Liver (tissue), 8 donors: ENCODE measurements at regions not wholly inside any gene's neighbourhood (a gene's known extent, or its start where the extent isn't known, plus 50 kb on each side); places are given as distances from the start of the nearest gene placed in this dataset.

Experiments used
- DNase-seq: peaks from one replicate; pipeline ENCODE4 v3.0.0-alpha.2; 2017; ENCODE audit warnings: low spot score
- H3K27ac ChIP-seq, 2 donors: one replicate each; pipeline ENCODE4 v1.7.0; 2013; ENCODE audit warnings: inconsistent platforms in 2 of 2, low read length in 2 of 2, control low read depth in 1 of 2, low read depth in 1 of 2, mild to moderate bottlenecking in 1 of 2
- H3K27me3 ChIP-seq, 4 donors: one replicate each; pipeline versions ENCODE4 v1.6.1 to v1.7.0; 2013; ENCODE audit warnings: low read length in 3 of 4, inconsistent platforms in 1 of 4, mild to moderate bottlenecking in 1 of 4, moderate library complexity in 1 of 4; ENCODE audit not compliant: control insufficient read depth in 4 of 4, insufficient read depth in 4 of 4
- H3K36me3 ChIP-seq, 4 donors: one replicate each; pipeline versions ENCODE4 v1.6.1 to v1.7.0; 2013; ENCODE audit warnings: low read length in 3 of 4, mild to moderate bottlenecking in 3 of 4, low read depth in 1 of 4, moderate library complexity in 1 of 4; ENCODE audit not compliant: control insufficient read depth in 4 of 4, insufficient read depth in 3 of 4
- H3K4me1 ChIP-seq, 4 donors: one replicate each; pipeline versions ENCODE4 v1.6.1 to v1.7.0; 2013; ENCODE audit warnings: low read length in 3 of 4, mild to moderate bottlenecking in 3 of 4, moderate library complexity in 1 of 4; ENCODE audit not compliant: control insufficient read depth in 4 of 4, insufficient read depth in 4 of 4
- H3K4me3 ChIP-seq, 3 donors: one replicate each; pipeline versions ENCODE4 v1.6.1 to v1.7.0; 2013; ENCODE audit warnings: low read length in 3 of 3, control low read depth in 1 of 3, low read depth in 1 of 3, mild to moderate bottlenecking in 1 of 3
- H3K9ac ChIP-seq, 2 donors: one replicate each; pipeline ENCODE4 v1.7.0; 2013; ENCODE audit warnings: low read length in 2 of 2, mild to moderate bottlenecking in 2 of 2, moderate library complexity in 2 of 2, control low read depth in 1 of 2, low read depth in 1 of 2
- H3K9me3 ChIP-seq, 4 donors: one replicate each; pipeline versions ENCODE4 v1.6.1 to v1.7.0; 2013; ENCODE audit warnings: low read length in 3 of 4; ENCODE audit not compliant: control insufficient read depth in 4 of 4
- ATF3 ChIP-seq: IDR thresholded peaks from 2 replicates; pipeline ENCODE4 v1.6.1; 2016; ENCODE audit warnings: antibody characterized with exemption
- CTCF ChIP-seq: fragments of 150-350 bp; IDR thresholded peaks from 2 replicates; pipeline ENCODE4 v1.5.1; 2017; ENCODE audit warnings: improper control_type of control experiment, low read depth, low read length; ENCODE audit not compliant: missing input control
- EGR1 ChIP-seq, 2 donors: IDR thresholded peaks; 2 replicates each; pipeline ENCODE4 v1.6.1; 2016 to 2018; ENCODE audit warnings: antibody characterized with exemption in 2 of 2, low read depth in 2 of 2
- FOXA2 ChIP-seq: IDR thresholded peaks from 2 replicates; pipeline ENCODE4 v1.6.1; 2016; ENCODE audit warnings: antibody characterized with exemption
- GABPA ChIP-seq, 2 donors: IDR thresholded peaks in 1 of 2; conservative IDR thresholded peaks in 1 of 2; 2 replicates each; pipeline ENCODE4 v1.6.1; 2016; ENCODE audit warnings: antibody characterized with exemption in 2 of 2, mild to moderate bottlenecking in 1 of 2, moderate library complexity in 1 of 2
- HNF4A ChIP-seq, 2 donors: conservative IDR thresholded peaks; 2 replicates each; pipeline ENCODE4 v1.6.1; 2016; ENCODE audit warnings: antibody characterized with exemption in 2 of 2, mild to moderate bottlenecking in 2 of 2
- HNF4G ChIP-seq: IDR thresholded peaks from 2 replicates; pipeline ENCODE4 v1.6.1; 2016; ENCODE audit warnings: antibody characterized with exemption
- JUND ChIP-seq, 2 donors: IDR thresholded peaks; 2 replicates each; pipeline ENCODE4 v1.6.1; 2016; ENCODE audit warnings: antibody characterized with exemption in 2 of 2
- MAX ChIP-seq: IDR thresholded peaks from 2 replicates; pipeline ENCODE4 v1.6.1; 2016; ENCODE audit warnings: antibody characterized with exemption
- NR2F2 ChIP-seq: IDR thresholded peaks from 2 replicates; pipeline ENCODE4 v1.6.1; 2016; ENCODE audit warnings: antibody characterized with exemption
- RAD21 ChIP-seq, 2 donors: IDR thresholded peaks; 2 replicates each; pipeline ENCODE4 v1.6.1; 2016; ENCODE audit warnings: antibody characterized with exemption in 2 of 2, mild to moderate bottlenecking in 2 of 2
- REST ChIP-seq: IDR thresholded peaks from 2 replicates; pipeline ENCODE4 v1.6.1; 2016; ENCODE audit warnings: antibody characterized with exemption, mild to moderate bottlenecking
- RXRA ChIP-seq, 2 donors: IDR thresholded peaks; 2 replicates each; pipeline ENCODE4 v1.6.1; 2017 to 2018; ENCODE audit warnings: antibody characterized with exemption in 2 of 2, mild to moderate bottlenecking in 1 of 2
- SP1 ChIP-seq: IDR thresholded peaks from 2 replicates; pipeline ENCODE4 v1.6.1; 2018; ENCODE audit warnings: antibody characterized with exemption, mild to moderate bottlenecking
- TAF1 ChIP-seq: conservative IDR thresholded peaks from 2 replicates; pipeline ENCODE4 v1.6.1; 2016; ENCODE audit warnings: antibody characterized with exemption, mild to moderate bottlenecking
- YY1 ChIP-seq: IDR thresholded peaks from 2 replicates; pipeline ENCODE4 v1.6.1; 2016; ENCODE audit warnings: antibody characterized with exemption, mild to moderate bottlenecking
- ZBTB33 ChIP-seq: IDR thresholded peaks from 2 replicates; pipeline ENCODE4 v1.6.1; 2016; ENCODE audit warnings: antibody characterized with exemption
- WGBS: extraction: QIAGEN DNeasy Blood & Tissue Kit; methylation state at CpG from one replicate; pipeline ENCODE4 v1.1.7; 2013; 5-methylcytosine and 5-hydroxymethylcytosine counted together
- donor health status: healthy.
- donor health status: healthy.
- donor health status: healthy.
- donor health status: healthy.
- donor health status: healthy.

GRCh38 chr22:49365191-49365837 is 462.4 kb downstream of the BRD1 start:
- Histone ChIP-seq H3K9ac (no peak overlapping the region), H3K9me3 (peaks cover 0 to 2% (median 0%) of the 10 kb centered on the region in 4 donors), H3K27ac (no peak overlapping the region), H3K27me3 (no peaks in the 10 kb centered on the region), H3K36me3 (no peaks in the 10 kb centered on the region), H3K4me3 (no peak overlapping the region), H3K4me1 (no peaks in the 10 kb centered on the region)
- DNase-seq: no peak
- WGBS: 85% methylated on average over 15 of the region's 15 CpGs
- no peak for TF ChIP-seq RAD21 (IDR thresholded peaks at IDR 0.05)
- TF ChIP-seq MAX: no peak
- TF ChIP-seq REST: no peak
- no peak for TF ChIP-seq TAF1
- TF ChIP-seq RXRA (IDR thresholded peaks at IDR 0.05): no peak
- no peak for TF ChIP-seq GABPA (IDR thresholded peaks at IDR 0.05 in 1 of 2, conservative IDR thresholded peaks at IDR 0.05 in 1 of 2)
- TF ChIP-seq HNF4A (conservative IDR thresholded peaks at IDR 0.05): no peak
- TF ChIP-seq YY1: no peak
- TF ChIP-seq NR2F2: no peak
- TF ChIP-seq ATF3: no peak
- no peak for TF ChIP-seq SP1
- TF ChIP-seq JUND (IDR thresholded peaks at IDR 0.05): no peak
- no peak for TF ChIP-seq ZBTB33
- TF ChIP-seq HNF4G: no peak
- TF ChIP-seq EGR1 (IDR thresholded peaks at IDR 0.05; ENCODE audit: low read depth in 2 of 2): no peak
- TF ChIP-seq CTCF: no peak
- TF ChIP-seq FOXA2: no peak
